ENCODE measurements at regions not wholly inside any gene's neighbourhood (a gene's known extent, or its start where the extent isn't known, plus 50 kb on each side); places are given as distances from the start of the nearest gene placed in this dataset.

GRCh38 chr7:45368129-45368807, 205.9 kb upstream of the ADCY1 start:
- peaks cover 5% of the 10 kb centered on the region for H3K9me3 Mint-ChIP-seq
- H3K27me3 ChIP-seq = no peaks in the 10 kb centered on the region
- peaks cover 6% of the 10 kb centered on the region for H3K36me3 ChIP-seq
- H3K4me2 ChIP-seq = no peak overlapping the region
- H3K9me3 ChIP-seq (ENCODE audit: low read depth) = no peaks in the 10 kb centered on the region
- no peaks in the 10 kb centered on the region for H3K4me1 Mint-ChIP-seq
- H4K20me1 ChIP-seq (ENCODE audit: low read depth) = no peaks in the 10 kb centered on the region
- no peak overlapping the region for H2AFZ ChIP-seq (replicated peaks)
- H3K4me3 Mint-ChIP-seq = no peak overlapping the region
- no peak for TF ChIP-seq CTCF (IDR thresholded peaks at IDR 0.05)
- TF ChIP-seq EZH2 (IDR thresholded peaks at IDR 0.05) = no peak
- no peak for TF ChIP-seq EZH2phosphoT487 (IDR thresholded peaks at IDR 0.05)
- no peak for DNase-seq (ENCODE audit: low spot score)
- no peaks in the 10 kb centered on the region for H3K36me3 Mint-ChIP-seq
- no peaks in the 10 kb centered on the region for H3K4me1 ChIP-seq
- H3K79me2 ChIP-seq (ENCODE audit: low read depth) = no peaks in the 10 kb centered on the region
- no peak overlapping the region for H3K9ac ChIP-seq
- H3K27ac ChIP-seq = no peak overlapping the region
- H3K4me3 ChIP-seq = no peak overlapping the region
- no peaks in the 10 kb centered on the region for H3K27me3 Mint-ChIP-seq (ENCODE audit: insufficient read depth, low read depth)
- no peak overlapping the region for H3K27ac Mint-ChIP-seq
- no peaks in the 10 kb centered on the region for H3F3A ChIP-seq (ENCODE audit: low read depth)

- H3K4me3 ChIP-seq = no peak overlapping the region
- H3K27me3 ChIP-seq = no peaks in the 10 kb centered on the region
- Mint-ChIP-seq H3K27me3 (ENCODE audit: insufficient read depth, low read depth) (peaks cover 4% of the 10 kb centered on the region), H3K36me3 (no peaks in the 10 kb centered on the region), H3K4me1 (no peaks in the 10 kb centered on the region), H3K9me3 (peaks cover 5% of the 10 kb centered on the region), H3K27ac (no peak overlapping the region), H3K4me3 (no peak overlapping the region)
- no peaks in the 10 kb centered on the region for H3K79me2 ChIP-seq (ENCODE audit: low read depth)
- no peaks in the 10 kb centered on the region for H3K9me3 ChIP-seq (ENCODE audit: low read depth)
- no peaks in the 10 kb centered on the region for H4K20me1 ChIP-seq (ENCODE audit: low read depth)
- no peak for DNase-seq (ENCODE audit: low spot score)
- no peak overlapping the region for H3K27ac ChIP-seq
- no peak overlapping the region for H3K9ac ChIP-seq
- no peak overlapping the region for H3K4me2 ChIP-seq
- no peaks in the 10 kb centered on the region for H3K4me1 ChIP-seq
- no peaks in the 10 kb centered on the region for H3K36me3 ChIP-seq
- H3F3A ChIP-seq (ENCODE audit: low read depth) = no peaks in the 10 kb centered on the region
- H2AFZ ChIP-seq (replicated peaks) = no peak overlapping the region
- TF ChIP-seq EZH2 (IDR thresholded peaks at IDR 0.05) (no peak), EZH2phosphoT487 (IDR thresholded peaks at IDR 0.05) (no peak), CTCF (IDR thresholded peaks at IDR 0.05) (no peak)
Measured at GRCh38 chr7:45384499-45384898, 189.7 kb upstream of the ADCY1 start.

- Histone ChIP-seq H3K4me3 (no peak overlapping the region), H3K27me3 (no peaks in the 10 kb centered on the region), H2AFZ (replicated peaks) (no peak overlapping the region), H3K9ac (no peak overlapping the region), H4K20me1 (ENCODE audit: low read depth) (no peaks in the 10 kb centered on the region), H3K36me3 (no peaks in the 10 kb centered on the region), H3K79me2 (ENCODE audit: low read depth) (no peaks in the 10 kb centered on the region), H3K4me1 (no peaks in the 10 kb centered on the region), H3F3A (ENCODE audit: low read depth) (no peaks in the 10 kb centered on the region), H3K4me2 (no peak overlapping the region), H3K9me3 (ENCODE audit: low read depth) (no peaks in the 10 kb centered on the region), H3K27ac (no peak overlapping the region)
- no peaks in the 10 kb centered on the region for H3K4me1 Mint-ChIP-seq
- no peaks in the 10 kb centered on the region for H3K36me3 Mint-ChIP-seq
- peaks cover 4% of the 10 kb centered on the region for H3K27me3 Mint-ChIP-seq (ENCODE audit: insufficient read depth, low read depth)
- H3K27ac Mint-ChIP-seq = no peak overlapping the region
- no peak for DNase-seq (ENCODE audit: low spot score)
- TF ChIP-seq EZH2phosphoT487 (IDR thresholded peaks at IDR 0.05) (no peak), CTCF (IDR thresholded peaks at IDR 0.05) (no peak), EZH2 (IDR thresholded peaks at IDR 0.05) (no peak)
- H3K4me3 Mint-ChIP-seq = no peak overlapping the region
- H3K9me3 Mint-ChIP-seq = peaks cover 5% of the 10 kb centered on the region
Measured at GRCh38 chr7:45387837-45388236, 186.3 kb upstream of the ADCY1 start.

Data from neural progenitor cell (in vitro differentiated cells).